GM12801 (cell line): ENCODE measurements at regions not wholly inside any gene's neighbourhood (a gene's known extent, or its start where the extent isn't known, plus 50 kb on each side); places are given as distances from the start of the nearest gene placed in this dataset.

Experiments used
- TF ChIP-seq, protein P1 (sequence below): IDR thresholded peaks from one replicate; pipeline ENCODE4 v1.5.1; 2011; ENCODE audit warnings: control low read depth; ENCODE audit not compliant: insufficient read length; ENCODE audit errors: extremely low read depth

- TF ChIP-seq, protein P1, sequence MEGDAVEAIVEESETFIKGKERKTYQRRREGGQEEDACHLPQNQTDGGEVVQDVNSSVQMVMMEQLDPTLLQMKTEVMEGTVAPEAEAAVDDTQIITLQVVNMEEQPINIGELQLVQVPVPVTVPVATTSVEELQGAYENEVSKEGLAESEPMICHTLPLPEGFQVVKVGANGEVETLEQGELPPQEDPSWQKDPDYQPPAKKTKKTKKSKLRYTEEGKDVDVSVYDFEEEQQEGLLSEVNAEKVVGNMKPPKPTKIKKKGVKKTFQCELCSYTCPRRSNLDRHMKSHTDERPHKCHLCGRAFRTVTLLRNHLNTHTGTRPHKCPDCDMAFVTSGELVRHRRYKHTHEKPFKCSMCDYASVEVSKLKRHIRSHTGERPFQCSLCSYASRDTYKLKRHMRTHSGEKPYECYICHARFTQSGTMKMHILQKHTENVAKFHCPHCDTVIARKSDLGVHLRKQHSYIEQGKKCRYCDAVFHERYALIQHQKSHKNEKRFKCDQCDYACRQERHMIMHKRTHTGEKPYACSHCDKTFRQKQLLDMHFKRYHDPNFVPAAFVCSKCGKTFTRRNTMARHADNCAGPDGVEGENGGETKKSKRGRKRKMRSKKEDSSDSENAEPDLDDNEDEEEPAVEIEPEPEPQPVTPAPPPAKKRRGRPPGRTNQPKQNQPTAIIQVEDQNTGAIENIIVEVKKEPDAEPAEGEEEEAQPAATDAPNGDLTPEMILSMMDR, result no peak
Observed at GRCh38 chr11:28518825-28519224, 410.6 kb downstream of the METTL15 start.

DNA sequence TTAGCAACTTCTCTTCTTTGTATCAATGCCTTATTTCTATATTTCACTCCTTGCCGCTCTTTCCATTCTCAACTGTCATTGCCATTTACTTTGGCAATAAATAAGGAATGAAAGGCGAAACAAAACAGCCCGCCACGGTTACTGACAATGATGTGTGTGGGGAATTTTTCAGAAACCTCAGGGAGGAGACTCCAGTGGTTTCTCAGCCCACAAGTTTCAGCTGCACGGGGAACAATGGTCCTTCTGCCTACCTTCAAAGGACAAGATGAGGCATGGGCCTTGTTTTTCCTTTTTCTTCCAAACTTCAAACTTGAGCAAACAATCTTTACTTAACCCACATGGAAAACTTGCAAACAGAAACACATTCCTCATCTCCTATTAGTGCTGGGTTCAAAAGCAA lies 409.4 kb downstream of the METTL15 start:
- TF ChIP-seq, protein P1, result no peak

GRCh38 chr11:28514391-28514790 lies 406.2 kb downstream of the METTL15 start:
- TF ChIP-seq, protein P1, result no peak

- TF ChIP-seq, protein P1, result no peak
Observed at GRCh38 chr11:28512143-28512756, 404.1 kb downstream of the METTL15 start.

- TF ChIP-seq, protein P1, result no peak
Observed at GRCh38 chr11:28505232-28505631, 397.0 kb downstream of the METTL15 start.

GRCh38 chr11:28504555-28505110 lies 396.4 kb downstream of the METTL15 start:
- TF ChIP-seq, protein P1, result no peak

DNA sequence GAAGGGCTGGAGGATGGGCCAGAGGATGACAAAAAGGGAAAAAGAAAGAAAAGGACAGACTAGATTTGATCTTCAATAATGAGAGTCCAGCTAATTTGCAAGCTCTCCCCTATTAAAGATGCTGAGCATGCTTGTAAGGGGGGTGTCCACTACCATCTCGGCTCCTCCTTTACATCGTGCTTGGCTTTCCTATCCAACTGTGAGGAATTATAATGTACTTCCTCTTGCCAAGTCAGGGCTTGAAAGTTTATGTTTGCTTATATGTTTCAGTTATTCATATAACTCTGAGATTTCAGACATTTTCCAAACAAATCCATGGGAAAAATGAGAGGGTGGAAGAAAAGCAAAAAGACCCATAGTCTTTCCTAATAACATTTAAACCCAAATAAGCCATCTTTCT lies 387.1 kb downstream of the METTL15 start:
- TF ChIP-seq, protein P1, result no peak
